ENCODE measurements at regions not wholly inside any gene's neighbourhood (a gene's known extent, or its start where the extent isn't known, plus 50 kb on each side); places are given as distances from the start of the nearest gene placed in this dataset.

DNA sequence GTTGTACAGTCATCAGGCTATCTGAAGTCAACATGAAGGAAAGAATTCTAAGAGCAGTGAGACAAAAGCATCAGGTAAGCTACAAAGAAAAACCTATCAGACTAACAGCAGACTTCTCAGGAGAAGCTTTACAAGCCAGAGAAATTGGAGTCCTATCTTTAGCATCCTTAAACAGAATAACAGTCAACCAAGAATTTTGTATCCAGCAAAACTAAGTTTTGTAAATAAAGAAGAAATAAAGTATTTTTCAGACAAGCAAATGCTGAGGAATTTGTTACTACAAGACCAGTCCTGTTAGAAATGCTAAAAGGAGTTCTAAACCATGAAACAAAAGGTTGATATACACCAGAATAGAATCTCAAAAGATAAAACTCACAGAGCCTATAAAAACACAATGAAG lies 501.2 kb downstream of the ZNF608 start (continued):
- TF ChIP-seq, protein P1, sequence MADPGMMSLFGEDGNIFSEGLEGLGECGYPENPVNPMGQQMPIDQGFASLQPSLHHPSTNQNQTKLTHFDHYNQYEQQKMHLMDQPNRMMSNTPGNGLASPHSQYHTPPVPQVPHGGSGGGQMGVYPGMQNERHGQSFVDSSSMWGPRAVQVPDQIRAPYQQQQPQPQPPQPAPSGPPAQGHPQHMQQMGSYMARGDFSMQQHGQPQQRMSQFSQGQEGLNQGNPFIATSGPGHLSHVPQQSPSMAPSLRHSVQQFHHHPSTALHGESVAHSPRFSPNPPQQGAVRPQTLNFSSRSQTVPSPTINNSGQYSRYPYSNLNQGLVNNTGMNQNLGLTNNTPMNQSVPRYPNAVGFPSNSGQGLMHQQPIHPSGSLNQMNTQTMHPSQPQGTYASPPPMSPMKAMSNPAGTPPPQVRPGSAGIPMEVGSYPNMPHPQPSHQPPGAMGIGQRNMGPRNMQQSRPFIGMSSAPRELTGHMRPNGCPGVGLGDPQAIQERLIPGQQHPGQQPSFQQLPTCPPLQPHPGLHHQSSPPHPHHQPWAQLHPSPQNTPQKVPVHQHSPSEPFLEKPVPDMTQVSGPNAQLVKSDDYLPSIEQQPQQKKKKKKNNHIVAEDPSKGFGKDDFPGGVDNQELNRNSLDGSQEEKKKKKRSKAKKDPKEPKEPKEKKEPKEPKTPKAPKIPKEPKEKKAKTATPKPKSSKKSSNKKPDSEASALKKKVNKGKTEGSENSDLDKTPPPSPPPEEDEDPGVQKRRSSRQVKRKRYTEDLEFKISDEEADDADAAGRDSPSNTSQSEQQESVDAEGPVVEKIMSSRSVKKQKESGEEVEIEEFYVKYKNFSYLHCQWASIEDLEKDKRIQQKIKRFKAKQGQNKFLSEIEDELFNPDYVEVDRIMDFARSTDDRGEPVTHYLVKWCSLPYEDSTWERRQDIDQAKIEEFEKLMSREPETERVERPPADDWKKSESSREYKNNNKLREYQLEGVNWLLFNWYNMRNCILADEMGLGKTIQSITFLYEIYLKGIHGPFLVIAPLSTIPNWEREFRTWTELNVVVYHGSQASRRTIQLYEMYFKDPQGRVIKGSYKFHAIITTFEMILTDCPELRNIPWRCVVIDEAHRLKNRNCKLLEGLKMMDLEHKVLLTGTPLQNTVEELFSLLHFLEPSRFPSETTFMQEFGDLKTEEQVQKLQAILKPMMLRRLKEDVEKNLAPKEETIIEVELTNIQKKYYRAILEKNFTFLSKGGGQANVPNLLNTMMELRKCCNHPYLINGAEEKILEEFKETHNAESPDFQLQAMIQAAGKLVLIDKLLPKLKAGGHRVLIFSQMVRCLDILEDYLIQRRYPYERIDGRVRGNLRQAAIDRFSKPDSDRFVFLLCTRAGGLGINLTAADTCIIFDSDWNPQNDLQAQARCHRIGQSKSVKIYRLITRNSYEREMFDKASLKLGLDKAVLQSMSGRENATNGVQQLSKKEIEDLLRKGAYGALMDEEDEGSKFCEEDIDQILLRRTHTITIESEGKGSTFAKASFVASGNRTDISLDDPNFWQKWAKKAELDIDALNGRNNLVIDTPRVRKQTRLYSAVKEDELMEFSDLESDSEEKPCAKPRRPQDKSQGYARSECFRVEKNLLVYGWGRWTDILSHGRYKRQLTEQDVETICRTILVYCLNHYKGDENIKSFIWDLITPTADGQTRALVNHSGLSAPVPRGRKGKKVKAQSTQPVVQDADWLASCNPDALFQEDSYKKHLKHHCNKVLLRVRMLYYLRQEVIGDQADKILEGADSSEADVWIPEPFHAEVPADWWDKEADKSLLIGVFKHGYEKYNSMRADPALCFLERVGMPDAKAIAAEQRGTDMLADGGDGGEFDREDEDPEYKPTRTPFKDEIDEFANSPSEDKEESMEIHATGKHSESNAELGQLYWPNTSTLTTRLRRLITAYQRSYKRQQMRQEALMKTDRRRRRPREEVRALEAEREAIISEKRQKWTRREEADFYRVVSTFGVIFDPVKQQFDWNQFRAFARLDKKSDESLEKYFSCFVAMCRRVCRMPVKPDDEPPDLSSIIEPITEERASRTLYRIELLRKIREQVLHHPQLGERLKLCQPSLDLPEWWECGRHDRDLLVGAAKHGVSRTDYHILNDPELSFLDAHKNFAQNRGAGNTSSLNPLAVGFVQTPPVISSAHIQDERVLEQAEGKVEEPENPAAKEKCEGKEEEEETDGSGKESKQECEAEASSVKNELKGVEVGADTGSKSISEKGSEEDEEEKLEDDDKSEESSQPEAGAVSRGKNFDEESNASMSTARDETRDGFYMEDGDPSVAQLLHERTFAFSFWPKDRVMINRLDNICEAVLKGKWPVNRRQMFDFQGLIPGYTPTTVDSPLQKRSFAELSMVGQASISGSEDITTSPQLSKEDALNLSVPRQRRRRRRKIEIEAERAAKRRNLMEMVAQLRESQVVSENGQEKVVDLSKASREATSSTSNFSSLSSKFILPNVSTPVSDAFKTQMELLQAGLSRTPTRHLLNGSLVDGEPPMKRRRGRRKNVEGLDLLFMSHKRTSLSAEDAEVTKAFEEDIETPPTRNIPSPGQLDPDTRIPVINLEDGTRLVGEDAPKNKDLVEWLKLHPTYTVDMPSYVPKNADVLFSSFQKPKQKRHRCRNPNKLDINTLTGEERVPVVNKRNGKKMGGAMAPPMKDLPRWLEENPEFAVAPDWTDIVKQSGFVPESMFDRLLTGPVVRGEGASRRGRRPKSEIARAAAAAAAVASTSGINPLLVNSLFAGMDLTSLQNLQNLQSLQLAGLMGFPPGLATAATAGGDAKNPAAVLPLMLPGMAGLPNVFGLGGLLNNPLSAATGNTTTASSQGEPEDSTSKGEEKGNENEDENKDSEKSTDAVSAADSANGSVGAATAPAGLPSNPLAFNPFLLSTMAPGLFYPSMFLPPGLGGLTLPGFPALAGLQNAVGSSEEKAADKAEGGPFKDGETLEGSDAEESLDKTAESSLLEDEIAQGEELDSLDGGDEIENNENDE (IDR thresholded peaks at IDR 0.05; ENCODE audit: insufficient replicate concordance, low read length): no peak
- no peak for TF ChIP-seq CEBPB (IDR thresholded peaks at IDR 0.05; ENCODE audit: low read depth, low read length)
- TF ChIP-seq JUND (IDR thresholded peaks at IDR 0.05; ENCODE audit: low read length): no peak
- no peak for TF ChIP-seq CBX8 (IDR thresholded peaks at IDR 0.05; ENCODE audit: borderline replicate concordance, low read depth, low read length)
- no peak for TF ChIP-seq SAP30 (IDR thresholded peaks at IDR 0.05; ENCODE audit: insufficient read depth, insufficient replicate concordance, low read length)

Data from H1 (cell line).